ENCODE measurements at regions not wholly inside any gene's neighbourhood (a gene's known extent, or its start where the extent isn't known, plus 50 kb on each side); places are given as distances from the start of the nearest gene placed in this dataset.

DNA sequence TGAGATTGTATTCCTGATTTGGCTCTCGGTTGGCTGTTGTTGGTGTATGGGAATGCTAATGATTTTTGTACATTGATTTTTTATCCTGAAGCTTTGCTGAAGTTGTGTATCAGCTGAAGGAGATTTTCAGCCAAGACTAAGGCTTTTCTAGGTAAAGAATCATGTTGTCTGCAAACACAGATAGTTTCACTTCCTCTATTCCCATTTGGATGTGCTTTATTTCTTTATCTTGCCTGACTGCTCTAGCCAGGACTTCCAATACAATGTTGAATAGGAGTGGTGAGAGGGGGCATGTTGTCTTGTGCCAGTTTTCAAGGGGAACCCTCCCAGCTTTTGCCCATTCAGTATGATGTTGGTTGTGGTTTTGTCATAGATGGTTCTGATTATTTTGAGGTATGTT lies 90.4 kb downstream of the CYP26B1 start:
- no peak overlapping the region for H3K4me3 ChIP-seq (replicated peaks; ENCODE audit: insufficient read depth, low read length)
- TF ChIP-seq GABPA (IDR thresholded peaks at IDR 0.05; ENCODE audit: low read depth) (no peak), POLR2AphosphoS5 (IDR thresholded peaks at IDR 0.05; ENCODE audit: low read depth) (no peak), SPI1 (IDR thresholded peaks at IDR 0.05; ENCODE audit: borderline replicate concordance, low read depth) (no peak), REST (IDR thresholded peaks at IDR 0.05; ENCODE audit: insufficient replicate concordance, low read depth) (no peak)
- TF ChIP-seq, protein P1, sequence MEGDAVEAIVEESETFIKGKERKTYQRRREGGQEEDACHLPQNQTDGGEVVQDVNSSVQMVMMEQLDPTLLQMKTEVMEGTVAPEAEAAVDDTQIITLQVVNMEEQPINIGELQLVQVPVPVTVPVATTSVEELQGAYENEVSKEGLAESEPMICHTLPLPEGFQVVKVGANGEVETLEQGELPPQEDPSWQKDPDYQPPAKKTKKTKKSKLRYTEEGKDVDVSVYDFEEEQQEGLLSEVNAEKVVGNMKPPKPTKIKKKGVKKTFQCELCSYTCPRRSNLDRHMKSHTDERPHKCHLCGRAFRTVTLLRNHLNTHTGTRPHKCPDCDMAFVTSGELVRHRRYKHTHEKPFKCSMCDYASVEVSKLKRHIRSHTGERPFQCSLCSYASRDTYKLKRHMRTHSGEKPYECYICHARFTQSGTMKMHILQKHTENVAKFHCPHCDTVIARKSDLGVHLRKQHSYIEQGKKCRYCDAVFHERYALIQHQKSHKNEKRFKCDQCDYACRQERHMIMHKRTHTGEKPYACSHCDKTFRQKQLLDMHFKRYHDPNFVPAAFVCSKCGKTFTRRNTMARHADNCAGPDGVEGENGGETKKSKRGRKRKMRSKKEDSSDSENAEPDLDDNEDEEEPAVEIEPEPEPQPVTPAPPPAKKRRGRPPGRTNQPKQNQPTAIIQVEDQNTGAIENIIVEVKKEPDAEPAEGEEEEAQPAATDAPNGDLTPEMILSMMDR (IDR thresholded peaks at IDR 0.05; ENCODE audit: insufficient read depth, low read length) = no peak
- peaks cover 10% of the 10 kb centered on the region for H3K27me3 ChIP-seq (ENCODE audit: insufficient read depth, poor library complexity, severe bottlenecking)

GRCh38 chr2:72051971-72052505 lies 95.6 kb downstream of the CYP26B1 start:
- Histone ChIP-seq H3K27me3 (ENCODE audit: insufficient read depth, poor library complexity, severe bottlenecking) (peaks cover 2% of the 10 kb centered on the region), H3K4me3 (replicated peaks; ENCODE audit: insufficient read depth, low read length) (no peak overlapping the region), H3K27ac (replicated peaks) (no peak overlapping the region)
- TF ChIP-seq, protein P1 (IDR thresholded peaks at IDR 0.05; ENCODE audit: insufficient read depth, low read length) = no peak
- TF ChIP-seq GABPA (IDR thresholded peaks at IDR 0.05; ENCODE audit: low read depth) (no peak), POLR2AphosphoS5 (IDR thresholded peaks at IDR 0.05; ENCODE audit: low read depth) (no peak), REST (IDR thresholded peaks at IDR 0.05; ENCODE audit: insufficient replicate concordance, low read depth) (no peak), SPI1 (IDR thresholded peaks at IDR 0.05; ENCODE audit: borderline replicate concordance, low read depth) (no peak)
- DNase-seq (ENCODE audit: low read depth in 1 of 2, low spot score in 1 of 2) = no peak

More for the DNA sequence above, 90.4 kb downstream of the CYP26B1 start:
- no peak overlapping the region for H3K27ac ChIP-seq (replicated peaks)
- DNase-seq (ENCODE audit: low read depth in 1 of 2, low spot score in 1 of 2) = no peak

- no peak for DNase-seq (ENCODE audit: low read depth in 1 of 2, low spot score in 1 of 2)
- H3K27ac ChIP-seq (replicated peaks) = no peak overlapping the region
- H3K4me3 ChIP-seq (replicated peaks; ENCODE audit: insufficient read depth, low read length) = no peak overlapping the region
- H3K27me3 ChIP-seq (ENCODE audit: insufficient read depth, poor library complexity, severe bottlenecking) = no peaks in the 10 kb centered on the region
- TF ChIP-seq SPI1 (IDR thresholded peaks at IDR 0.05; ENCODE audit: borderline replicate concordance, low read depth) (no peak), POLR2AphosphoS5 (IDR thresholded peaks at IDR 0.05; ENCODE audit: low read depth) (no peak), REST (IDR thresholded peaks at IDR 0.05; ENCODE audit: insufficient replicate concordance, low read depth) (no peak), GABPA (IDR thresholded peaks at IDR 0.05; ENCODE audit: low read depth) (no peak)
- TF ChIP-seq, protein P1 (IDR thresholded peaks at IDR 0.05; ENCODE audit: insufficient read depth, low read length) = no peak
Measured at GRCh38 chr2:72051204-72051603, 96.5 kb downstream of the CYP26B1 start.

All from HL-60 (cell line).